T-cell (primary cell): ENCODE measurements at regions not wholly inside any gene's neighbourhood (a gene's known extent, or its start where the extent isn't known, plus 50 kb on each side); places are given as distances from the start of the nearest gene placed in this dataset.

Experiments
- ATAC-seq, 4 experiments: fragments of 200-7000 bp in 3 of 4; fragments of 150-1000 bp in 1 of 4; cut with Tn5 transposase; replicated peaks in 1 of 4; 1 replicate in 3 of 4; 2 replicates in 1 of 4; pipeline ENCODE4 v1.10.0; 2021; ENCODE audit warnings: moderate library complexity in 3 of 4, mild to moderate bottlenecking in 2 of 4, moderate number of reproducible peaks in 1 of 4
- CTCF ChIA-PET, 2 donors: fragments of 300-600 bp; sonication (Branson Sonifier 250); formaldehyde crosslinking; loops; one replicate each; lab custom pipeline; 2022; ENCODE audit warnings: antibody characterized with exemption in 2 of 2; lab: Charles Lee
- POLR2A ChIA-PET, 2 donors: fragments of 300-600 bp; sonication (Branson Sonifier 250); formaldehyde crosslinking; loops; one replicate each; lab custom pipeline; 2022; ENCODE audit warnings: antibody characterized with exemption in 2 of 2; lab: Charles Lee
- DNase-seq, 35 experiments: peaks; one replicate each; pipeline versions ENCODE4 v3.0.0 to v3.0.0-alpha.2; 2013 to 2023
- H3K27ac ChIP-seq: one replicate; pipeline ENCODE4 v1.5.1; 2013; ENCODE audit warnings: low read length
- H3K27me3 ChIP-seq, 2 experiments: replicated peaks in 1 of 2; 1 replicate in 1 of 2; 2 replicates in 1 of 2; pipeline versions ENCODE4 v1.6.1 to v1.7.0; 2013; ENCODE audit warnings: low read length in 1 of 2, mixed read lengths in 1 of 2; ENCODE audit not compliant: control insufficient read depth in 2 of 2, insufficient read depth in 2 of 2; ENCODE audit errors: extremely low read depth in 1 of 2
- H3K36me3 ChIP-seq, 2 donors: 1 replicate in 1 of 2; 2 replicates in 1 of 2; pipeline versions ENCODE4 v1.6.1 to v1.7.0; 2013; ENCODE audit warnings: low read length in 1 of 2; ENCODE audit not compliant: control insufficient read depth in 2 of 2, insufficient read depth in 1 of 2; ENCODE audit errors: extremely low read depth in 1 of 2
- H3K4me1 ChIP-seq, 2 experiments: 1 replicate in 1 of 2; 2 replicates in 1 of 2; pipeline versions ENCODE4 v1.6.1 to v1.7.0; 2013; ENCODE audit warnings: low read length in 2 of 2, mixed read lengths in 1 of 2; ENCODE audit not compliant: insufficient read depth in 2 of 2, control insufficient read depth in 1 of 2; ENCODE audit errors: extremely low read depth in 1 of 2
- H3K4me3 ChIP-seq, 2 donors: 1 replicate in 1 of 2; 2 replicates in 1 of 2; pipeline versions ENCODE4 v1.5.1 to v1.7.0; 2013; ENCODE audit warnings: mild to moderate bottlenecking in 2 of 2, low read length in 1 of 2, moderate library complexity in 1 of 2; ENCODE audit not compliant: control insufficient read depth in 1 of 2; ENCODE audit errors: extremely low read depth in 1 of 2
- H3K9me3 ChIP-seq: 2 replicates; pipeline ENCODE4 v1.7.0; 2013
- H3K27ac Mint-ChIP-seq, 2 donors: one replicate each; pipeline ENCODE4 v1.8.0; 2020 to 2021; ENCODE audit warnings: mild to moderate bottlenecking in 2 of 2, mixed read lengths in 2 of 2
- H3K27me3 Mint-ChIP-seq, 2 donors: one replicate each; pipeline ENCODE4 v1.8.0; 2021 to 2022; ENCODE audit warnings: mixed read lengths in 2 of 2
- H3K36me3 Mint-ChIP-seq: one replicate; pipeline ENCODE4 v1.8.0; 2021; ENCODE audit warnings: mixed read lengths
- H3K4me1 Mint-ChIP-seq, 3 donors: one replicate each; pipeline ENCODE4 v1.8.0; 2020 to 2022; ENCODE audit warnings: mixed read lengths in 3 of 3, mild to moderate bottlenecking in 1 of 3
- H3K4me3 Mint-ChIP-seq, 3 donors: one replicate each; pipeline ENCODE4 v1.8.0; 2020 to 2022; ENCODE audit warnings: mild to moderate bottlenecking in 3 of 3, mixed read lengths in 3 of 3, moderate library complexity in 3 of 3
- H3K9me3 Mint-ChIP-seq, 3 donors: one replicate each; pipeline ENCODE4 v1.8.0; 2020 to 2022; ENCODE audit warnings: mixed read lengths in 3 of 3
- WGBS: methylation state at CpG from one replicate; pipeline ENCODE4 v1.1.5; 2013; ENCODE audit warnings: missing lambda C conversion rate; ENCODE audit not compliant: insufficient coverage; 5-methylcytosine and 5-hydroxymethylcytosine counted together

GRCh38 chr5:17326600-17327037, 109.2 kb downstream of the BASP1 start:
- H3K4me1 ChIP-seq = no peaks in the 10 kb centered on the region
- Mint-ChIP-seq H3K4me3 (no peak overlapping the region), H3K27me3 (no peaks in the 10 kb centered on the region), H3K36me3 (no peaks in the 10 kb centered on the region), H3K9me3 (peaks cover 5 to 19% (median 16%) of the 10 kb centered on the region in 3 donors), H3K27ac (no peak overlapping the region), H3K4me1 (no peaks in the 10 kb centered on the region)
- no peaks in the 10 kb centered on the region for H3K36me3 ChIP-seq
- ChIA-PET CTCF (no interaction called here), POLR2A (no interaction called here)
- no peak overlapping the region for H3K4me3 ChIP-seq
- no peak overlapping the region for H3K27ac ChIP-seq
- DNase-seq = no peak
- WGBS = 71% methylated on average over 1 of the region's 4 CpGs
- H3K27me3 ChIP-seq = no peaks in the 10 kb centered on the region
- H3K9me3 ChIP-seq = no peaks in the 10 kb centered on the region
- no peak for ATAC-seq

GRCh38 chr5:17327048-17327625, 109.7 kb downstream of the BASP1 start:
- Histone ChIP-seq H3K27ac (no peak overlapping the region), H3K9me3 (no peaks in the 10 kb centered on the region), H3K36me3 (no peaks in the 10 kb centered on the region), H3K27me3 (no peaks in the 10 kb centered on the region), H3K4me3 (no peak overlapping the region), H3K4me1 (no peaks in the 10 kb centered on the region)
- Mint-ChIP-seq H3K4me1 (no peaks in the 10 kb centered on the region), H3K4me3 (no peak overlapping the region), H3K27ac (no peak overlapping the region), H3K9me3 (peaks cover 5 to 21% (median 17%) of the 10 kb centered on the region in 3 donors), H3K36me3 (no peaks in the 10 kb centered on the region), H3K27me3 (no peaks in the 10 kb centered on the region)
- CTCF ChIA-PET = interaction anchor here in 1 of 2 donors (0.5 kb wide), 1 partner anchor 103 kb away, joined by 6 read pairs; no protein-coding TSS in a partner anchor
- 63% methylated on average over 6 of the region's 9 CpGs for WGBS
- DNase-seq (no peak), ATAC-seq (no peak)
- POLR2A ChIA-PET = no interaction called here

GRCh38 chr5:17329571-17329970, 112.1 kb downstream of the BASP1 start:
- WGBS = no CpG with 5 or more reads among the region's 3 CpGs
- peaks cover 13 to 30% (median 15%) of the 10 kb centered on the region in 3 donors for H3K9me3 Mint-ChIP-seq
- H3K27me3 ChIP-seq = no peaks in the 10 kb centered on the region
- H3K4me1 Mint-ChIP-seq = no peaks in the 10 kb centered on the region
- no peak overlapping the region for H3K27ac ChIP-seq
- POLR2A ChIA-PET = no interaction called here
- H3K4me1 ChIP-seq = no peaks in the 10 kb centered on the region
- no peak overlapping the region for H3K27ac Mint-ChIP-seq
- H3K27me3 Mint-ChIP-seq = no peaks in the 10 kb centered on the region
- no peaks in the 10 kb centered on the region for H3K9me3 ChIP-seq
- no peaks in the 10 kb centered on the region for H3K36me3 Mint-ChIP-seq
- no peaks in the 10 kb centered on the region for H3K36me3 ChIP-seq
- no peak overlapping the region for H3K4me3 Mint-ChIP-seq
- ATAC-seq (no peak), DNase-seq (no peak)
- no peak overlapping the region for H3K4me3 ChIP-seq
- CTCF ChIA-PET = no interaction called here

GRCh38 chr5:17330386-17330785, 113.0 kb downstream of the BASP1 start:
- Histone ChIP-seq H3K4me3 (no peak overlapping the region), H3K27me3 (no peaks in the 10 kb centered on the region), H3K4me1 (no peaks in the 10 kb centered on the region), H3K27ac (no peak overlapping the region), H3K9me3 (no peaks in the 10 kb centered on the region), H3K36me3 (no peaks in the 10 kb centered on the region)
- Mint-ChIP-seq H3K36me3 (no peaks in the 10 kb centered on the region), H3K27me3 (no peaks in the 10 kb centered on the region), H3K27ac (no peak overlapping the region), H3K4me1 (no peaks in the 10 kb centered on the region), H3K4me3 (no peak overlapping the region), H3K9me3 (peaks cover 9 to 33% (median 15%) of the 10 kb centered on the region in 3 donors)
- POLR2A ChIA-PET = no interaction called here
- no CpG with 5 or more reads among the region's 2 CpGs for WGBS
- no peak for DNase-seq
- ATAC-seq = no peak
- CTCF ChIA-PET = no interaction called here

GRCh38 chr5:17331651-17332050, 114.2 kb downstream of the BASP1 start:
- POLR2A ChIA-PET = no interaction called here
- Histone ChIP-seq H3K36me3 (no peaks in the 10 kb centered on the region), H3K4me3 (no peak overlapping the region), H3K27ac (no peak overlapping the region), H3K9me3 (no peaks in the 10 kb centered on the region), H3K27me3 (no peaks in the 10 kb centered on the region), H3K4me1 (no peaks in the 10 kb centered on the region)
- DNase-seq (no peak), ATAC-seq (no peak)
- Mint-ChIP-seq H3K36me3 (no peaks in the 10 kb centered on the region), H3K27ac (no peak overlapping the region), H3K27me3 (no peaks in the 10 kb centered on the region), H3K9me3 (peaks cover 12 to 34% (median 17%) of the 10 kb centered on the region in 3 donors), H3K4me1 (no peaks in the 10 kb centered on the region), H3K4me3 (no peak overlapping the region)
- CTCF ChIA-PET = no interaction called here
- no CpG with 5 or more reads among the region's 4 CpGs for WGBS

GRCh38 chr5:17333755-17334154, 116.3 kb downstream of the BASP1 start:
- no peaks in the 10 kb centered on the region for H3K27me3 Mint-ChIP-seq
- no peaks in the 10 kb centered on the region for H3K36me3 ChIP-seq

GRCh38 chr5:17336054-17336453, 118.6 kb downstream of the BASP1 start:
- H3K9me3 Mint-ChIP-seq = peaks cover 12 to 25% (median 15%) of the 10 kb centered on the region in 3 donors
- ATAC-seq (no peak), DNase-seq (no peak)
- H3K4me1 ChIP-seq = no peaks in the 10 kb centered on the region
- H3K27me3 ChIP-seq = no peaks in the 10 kb centered on the region
- no CpG with 5 or more reads among the region's 1 CpG for WGBS
- H3K4me3 ChIP-seq = no peak overlapping the region
- H3K9me3 ChIP-seq = no peaks in the 10 kb centered on the region
- no peaks in the 10 kb centered on the region for H3K27me3 Mint-ChIP-seq
- H3K36me3 ChIP-seq = no peaks in the 10 kb centered on the region
- H3K36me3 Mint-ChIP-seq = no peaks in the 10 kb centered on the region
- ChIA-PET POLR2A (no interaction called here), CTCF (no interaction called here)
- H3K27ac Mint-ChIP-seq = no peak overlapping the region
- H3K27ac ChIP-seq = no peak overlapping the region
- no peaks in the 10 kb centered on the region for H3K4me1 Mint-ChIP-seq
- H3K4me3 Mint-ChIP-seq = no peak overlapping the region

More at GRCh38 chr5:17333755-17334154, 116.3 kb downstream of the BASP1 start:
- Histone ChIP-seq H3K4me3 (no peak overlapping the region), H3K4me1 (no peaks in the 10 kb centered on the region), H3K27ac (no peak overlapping the region), H3K27me3 (no peaks in the 10 kb centered on the region), H3K9me3 (no peaks in the 10 kb centered on the region)
- H3K4me3 Mint-ChIP-seq = no peak overlapping the region
- no peaks in the 10 kb centered on the region for H3K4me1 Mint-ChIP-seq
- 70% methylated on average over 2 of the region's 3 CpGs for WGBS
- no peaks in the 10 kb centered on the region for H3K36me3 Mint-ChIP-seq
- POLR2A ChIA-PET = no interaction called here
- ATAC-seq (no peak), DNase-seq (no peak)
- H3K27ac Mint-ChIP-seq = no peak overlapping the region
- H3K9me3 Mint-ChIP-seq = peaks cover 8 to 27% (median 21%) of the 10 kb centered on the region in 3 donors
- CTCF ChIA-PET = no interaction called here
